GM23338 (cell line): ENCODE measurements at regions not wholly inside any gene's neighbourhood (a gene's known extent, or its start where the extent isn't known, plus 50 kb on each side); places are given as distances from the start of the nearest gene placed in this dataset.

Experiments used
- CTCF ChIP-seq, 2 experiments: fragments of 200-600 bp in 1 of 2; sonication (generic) in 1 of 2; conservative IDR thresholded peaks; 2 replicates each; pipeline versions ENCODE4 v1.5.1 to v1.6.1; 2016 to 2017; ENCODE audit warnings: antibody characterized with exemption in 2 of 2, low read depth in 2 of 2, mild to moderate bottlenecking in 2 of 2, moderate library complexity in 1 of 2
- EZH2 ChIP-seq: fragments of 200-600 bp; sonication (generic); IDR thresholded peaks from one replicate; pipeline ENCODE4 v1.8.0; 2017; ENCODE audit warnings: antibody characterized with exemption, mild to moderate bottlenecking, low read depth; ENCODE audit not compliant: unreplicated experiment
- EZH2phosphoT487 ChIP-seq: fragments of 200-600 bp; sonication (generic); IDR thresholded peaks from one replicate; pipeline ENCODE4 v1.8.1; 2018; ENCODE audit warnings: antibody characterized with exemption; ENCODE audit not compliant: unreplicated experiment

- TF ChIP-seq EZH2phosphoT487 = no peak
- no peak for TF ChIP-seq CTCF (conservative IDR thresholded peaks at IDR 0.05; ENCODE audit: low read depth in 2 of 2)
- no peak for TF ChIP-seq EZH2
Measured at GRCh38 chr10:78396754-78397153, 363.1 kb downstream of the RPS24 start.
